Neural crest cell (in vitro differentiated cells): ENCODE measurements at regions not wholly inside any gene's neighbourhood (a gene's known extent, or its start where the extent isn't known, plus 50 kb on each side); places are given as distances from the start of the nearest gene placed in this dataset.
"Not testable (repeated sequence)": the region's sequence is repeated elsewhere in the genome, so short reads cannot be mapped to it uniquely, and the experiment has no call there.

Experiments
- DNase-seq: peaks from one replicate; pipeline ENCODE4 v3.0.0; 2021; ENCODE audit warnings: low read depth, mixed read lengths, low spot score
- H3K27ac Mint-ChIP-seq: one replicate; pipeline ENCODE4 v1.8.0; 2021; ENCODE audit warnings: mild to moderate bottlenecking, mixed read lengths; ENCODE audit not compliant: unreplicated experiment
- H3K27me3 Mint-ChIP-seq: 2 replicates; pipeline ENCODE4 v1.8.0; 2021; ENCODE audit warnings: low read depth, mild to moderate bottlenecking, mixed read lengths
- H3K36me3 Mint-ChIP-seq: 2 replicates; pipeline ENCODE4 v1.8.0; 2021; ENCODE audit warnings: low read depth, mild to moderate bottlenecking, mixed read lengths
- H3K4me1 Mint-ChIP-seq: 2 replicates; pipeline ENCODE4 v1.8.0; 2021; ENCODE audit warnings: mixed read lengths
- H3K4me3 Mint-ChIP-seq: one replicate; pipeline ENCODE4 v1.8.0; 2021; ENCODE audit warnings: mild to moderate bottlenecking, mixed read lengths
- H3K9me3 Mint-ChIP-seq: 2 replicates; pipeline ENCODE4 v1.8.0; 2021; ENCODE audit warnings: mixed read lengths
- TF ChIP-seq, protein P1 (sequence below): fragments of 200-600 bp; sonication (generic); conservative IDR thresholded peaks from 2 replicates; pipeline ENCODE4 v1.5.0; 2021; ENCODE audit warnings: antibody characterized with exemption, mild to moderate bottlenecking

DNA sequence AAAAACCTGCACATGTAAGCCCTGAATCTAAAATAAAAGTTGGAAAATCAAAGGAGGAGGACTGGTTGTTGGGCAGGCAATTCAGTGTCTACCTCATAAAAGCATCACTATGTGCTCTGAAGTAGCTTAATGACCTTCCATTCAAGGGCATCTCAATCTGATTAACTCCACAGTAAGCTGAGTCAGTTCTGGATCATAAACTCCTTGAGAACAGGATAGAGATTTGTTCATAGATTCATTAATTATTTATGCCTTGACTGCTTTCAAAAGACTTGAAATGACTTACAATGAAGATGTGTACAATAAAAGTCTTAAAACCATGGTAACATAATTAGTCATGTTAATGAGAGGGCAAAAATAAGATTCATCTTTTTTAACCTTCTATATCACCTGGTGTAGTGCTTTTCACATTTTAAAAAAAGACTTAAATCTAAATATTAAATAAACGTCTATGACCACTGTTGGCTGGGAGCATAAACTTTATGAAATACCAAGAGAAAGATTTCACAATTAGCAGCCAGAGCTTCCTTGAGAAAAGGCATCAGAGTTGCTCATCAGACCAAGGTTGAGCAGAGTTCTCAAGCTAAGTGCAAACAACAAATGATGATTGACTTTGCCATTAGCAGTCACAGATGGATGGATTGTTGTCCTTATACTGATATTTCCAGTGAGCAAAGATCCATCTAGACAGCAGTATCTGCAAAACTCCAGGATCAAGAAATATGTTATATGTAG is 237.3 kb upstream of the THUMPD2 start:
- no peak overlapping the region for H3K27ac Mint-ChIP-seq
- TF ChIP-seq, protein P1, sequence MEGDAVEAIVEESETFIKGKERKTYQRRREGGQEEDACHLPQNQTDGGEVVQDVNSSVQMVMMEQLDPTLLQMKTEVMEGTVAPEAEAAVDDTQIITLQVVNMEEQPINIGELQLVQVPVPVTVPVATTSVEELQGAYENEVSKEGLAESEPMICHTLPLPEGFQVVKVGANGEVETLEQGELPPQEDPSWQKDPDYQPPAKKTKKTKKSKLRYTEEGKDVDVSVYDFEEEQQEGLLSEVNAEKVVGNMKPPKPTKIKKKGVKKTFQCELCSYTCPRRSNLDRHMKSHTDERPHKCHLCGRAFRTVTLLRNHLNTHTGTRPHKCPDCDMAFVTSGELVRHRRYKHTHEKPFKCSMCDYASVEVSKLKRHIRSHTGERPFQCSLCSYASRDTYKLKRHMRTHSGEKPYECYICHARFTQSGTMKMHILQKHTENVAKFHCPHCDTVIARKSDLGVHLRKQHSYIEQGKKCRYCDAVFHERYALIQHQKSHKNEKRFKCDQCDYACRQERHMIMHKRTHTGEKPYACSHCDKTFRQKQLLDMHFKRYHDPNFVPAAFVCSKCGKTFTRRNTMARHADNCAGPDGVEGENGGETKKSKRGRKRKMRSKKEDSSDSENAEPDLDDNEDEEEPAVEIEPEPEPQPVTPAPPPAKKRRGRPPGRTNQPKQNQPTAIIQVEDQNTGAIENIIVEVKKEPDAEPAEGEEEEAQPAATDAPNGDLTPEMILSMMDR, result no peak
- no peak overlapping the region for H3K4me3 Mint-ChIP-seq
- H3K36me3 Mint-ChIP-seq, result peaks cover 9% of the 10 kb centered on the region
- DNase-seq, result no peak
- no peaks in the 10 kb centered on the region for H3K27me3 Mint-ChIP-seq
- no peaks in the 10 kb centered on the region for H3K4me1 Mint-ChIP-seq
- peaks cover 10% of the 10 kb centered on the region for H3K9me3 Mint-ChIP-seq

DNA sequence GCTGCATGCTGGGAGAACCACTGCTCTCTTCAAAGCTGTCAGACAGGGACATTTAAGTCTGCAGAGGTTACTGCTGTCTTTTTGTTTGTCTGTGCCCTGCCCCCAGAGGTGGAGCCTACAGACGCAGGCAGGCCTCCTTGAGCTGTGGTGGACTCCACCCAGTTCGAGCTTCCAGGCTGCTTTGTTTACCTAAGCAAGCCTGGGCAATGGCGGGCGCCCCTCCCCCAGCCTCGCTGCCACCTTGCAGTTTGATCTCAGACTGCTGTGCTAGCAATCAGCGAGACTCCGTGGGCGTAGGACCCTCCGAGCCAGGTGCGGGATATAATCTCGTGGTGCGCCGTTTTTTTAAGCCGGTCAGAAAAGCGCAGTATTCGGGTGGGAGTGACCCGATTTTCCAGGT is 234.9 kb upstream of the THUMPD2 start:
- not testable (repeated sequence) for H3K36me3 Mint-ChIP-seq, H3K9me3 Mint-ChIP-seq

DNA sequence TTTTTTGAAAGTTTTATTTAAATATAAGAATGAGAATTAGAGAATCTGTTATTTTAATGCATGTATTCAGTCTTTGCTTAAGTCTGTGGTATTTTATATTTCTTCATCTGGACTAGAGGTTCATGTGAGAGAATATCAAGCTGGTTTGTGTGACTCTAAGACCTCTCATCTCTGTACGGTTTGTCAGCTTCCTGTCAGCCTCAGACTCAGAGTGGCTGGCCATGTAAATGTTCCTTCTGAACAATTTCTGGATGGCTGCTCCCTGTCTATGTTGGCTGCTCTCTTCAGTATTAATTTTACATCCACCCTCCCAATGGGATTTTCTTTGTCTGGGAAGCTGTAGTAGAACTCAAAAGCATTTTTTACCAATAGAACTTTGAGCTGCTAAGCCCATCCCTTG is 225.3 kb upstream of the THUMPD2 start:
- H3K27ac Mint-ChIP-seq, result no peak overlapping the region
- peaks cover 2% of the 10 kb centered on the region for H3K27me3 Mint-ChIP-seq
- H3K36me3 Mint-ChIP-seq, result no peaks in the 10 kb centered on the region
- H3K4me1 Mint-ChIP-seq, result no peaks in the 10 kb centered on the region
- TF ChIP-seq, protein P1, result no peak
- DNase-seq, result no peak
- H3K9me3 Mint-ChIP-seq, result no peaks in the 10 kb centered on the region
- no peak overlapping the region for H3K4me3 Mint-ChIP-seq

More for the DNA sequence above, 234.9 kb upstream of the THUMPD2 start:
- H3K4me3 Mint-ChIP-seq, H3K4me1 Mint-ChIP-seq, H3K27me3 Mint-ChIP-seq, DNase-seq, H3K27ac Mint-ChIP-seq: not testable (repeated sequence)

DNA sequence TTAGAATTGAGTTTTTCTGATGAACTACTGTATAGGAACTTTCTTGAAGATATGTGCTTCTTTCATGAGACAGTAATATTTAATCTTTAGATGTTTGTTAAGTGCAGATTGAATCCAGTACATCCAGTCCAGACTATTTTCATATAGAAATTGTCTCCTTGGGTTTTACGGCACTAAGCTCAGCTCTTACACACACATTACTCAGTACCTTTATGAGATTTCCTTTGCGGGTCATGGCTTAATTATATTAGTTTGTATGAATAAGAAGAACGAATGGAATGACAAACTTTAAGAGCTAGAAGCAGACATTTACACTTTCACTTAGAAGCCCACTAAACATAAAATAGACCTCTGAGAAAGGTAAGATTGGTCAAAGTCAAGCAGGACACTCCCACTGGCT is 223.3 kb upstream of the THUMPD2 start:
- Mint-ChIP-seq H3K36me3 (no peaks in the 10 kb centered on the region), H3K4me1 (no peaks in the 10 kb centered on the region), H3K4me3 (no peak overlapping the region), H3K27ac (no peak overlapping the region), H3K9me3 (no peaks in the 10 kb centered on the region), H3K27me3 (peaks cover 2% of the 10 kb centered on the region)
- DNase-seq, result no peak
- TF ChIP-seq, protein P1, result no peak

DNA sequence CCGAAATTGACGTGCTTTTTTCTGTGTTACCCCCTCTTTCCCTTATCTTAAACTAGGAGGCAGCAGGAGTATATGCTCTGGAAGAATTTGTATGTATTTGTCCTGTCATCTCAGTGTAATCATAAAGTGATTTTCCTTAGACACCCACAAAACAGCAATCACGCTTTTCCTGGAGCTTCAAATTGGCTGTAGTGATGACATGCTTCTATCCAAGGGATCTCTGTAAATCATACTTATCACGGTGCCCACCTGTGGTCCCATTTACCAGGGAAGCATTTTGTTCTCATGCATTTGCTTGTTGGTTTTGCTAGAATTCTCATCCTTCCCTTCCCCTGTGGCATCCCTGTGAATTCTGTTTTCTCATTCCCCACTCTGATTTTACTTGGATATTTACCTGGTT is 220.8 kb upstream of the THUMPD2 start:
- Mint-ChIP-seq H3K4me1 (no peaks in the 10 kb centered on the region), H3K27ac (no peak overlapping the region), H3K9me3 (no peaks in the 10 kb centered on the region), H3K36me3 (no peaks in the 10 kb centered on the region), H3K27me3 (peaks cover 2% of the 10 kb centered on the region), H3K4me3 (no peak overlapping the region)
- DNase-seq, result no peak
- TF ChIP-seq, protein P1, result no peak

DNA sequence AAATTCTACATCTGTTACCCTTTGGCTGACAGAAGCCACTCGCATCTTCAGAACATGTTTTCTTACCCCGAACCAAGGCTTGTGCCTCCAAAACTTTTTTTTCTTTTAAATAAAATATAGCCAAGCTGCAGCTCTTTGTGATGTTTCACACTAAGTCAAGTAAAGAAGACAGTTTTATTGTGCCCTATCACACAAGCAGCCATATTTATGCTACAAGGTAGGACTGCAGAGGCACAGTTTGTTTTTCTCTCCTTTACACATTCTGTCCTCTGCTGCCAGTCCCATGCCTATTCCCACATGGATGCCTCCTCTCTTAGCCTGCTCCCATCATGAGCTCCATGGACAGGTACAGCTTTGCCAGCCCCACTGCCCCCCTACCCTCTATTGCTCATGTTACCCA is 219.6 kb upstream of the THUMPD2 start:
- Mint-ChIP-seq H3K36me3 (no peaks in the 10 kb centered on the region), H3K9me3 (no peaks in the 10 kb centered on the region), H3K27ac (no peak overlapping the region), H3K4me1 (no peaks in the 10 kb centered on the region), H3K4me3 (no peak overlapping the region), H3K27me3 (peaks cover 2% of the 10 kb centered on the region)
- TF ChIP-seq, protein P1, result no peak
- DNase-seq, result no peak
